ENCODE measurements at regions not wholly inside any gene's neighbourhood (a gene's known extent, or its start where the extent isn't known, plus 50 kb on each side); places are given as distances from the start of the nearest gene placed in this dataset.

GRCh38 chr15:69945729-69946128 lies 152.0 kb downstream of the TLE3 start:
- no peak overlapping the region for H2AFZ ChIP-seq (ENCODE audit: control insufficient read depth, low read length)
- no peaks in the 10 kb centered on the region for H3K36me3 ChIP-seq (ENCODE audit: control insufficient read depth in 2 of 2, extremely low read depth in 1 of 2, insufficient read depth in 2 of 2, low read length in 2 of 2)
- TF ChIP-seq CTCF (optimal IDR thresholded peaks at IDR 0.05 in 1 of 3, IDR thresholded peaks at IDR 0.05 in 1 of 3, conservative IDR thresholded peaks at IDR 0.05 in 1 of 3; ENCODE audit: extremely low read depth in 1 of 3, insufficient read depth in 2 of 3, low read length in 3 of 3) = no peak
- H3K27ac ChIP-seq (ENCODE audit: control insufficient read depth, insufficient read depth, low read length) = no peak overlapping the region
- H3K9me3 ChIP-seq (ENCODE audit: control insufficient read depth, low read depth, low read length) = no peaks in the 10 kb centered on the region
- no peaks in the 10 kb centered on the region for H3K4me1 ChIP-seq (ENCODE audit: control insufficient read depth, extremely low read depth, insufficient read depth, low read length)
- dilution Hi-C loops (cut with MboI; ENCODE audit: extremely low pct_ligation_motif_present, low sequenced_read_pairs) = no loop called here
- FAIRE-seq (no peak), DNase-seq (ENCODE audit: low read depth, low spot score) (no peak)
- no peaks in the 10 kb centered on the region for H3K9me1 ChIP-seq (ENCODE audit: control insufficient read depth, extremely low read depth, insufficient read depth, low read length)
- H4K20me1 ChIP-seq (ENCODE audit: control insufficient read depth, extremely low read depth, insufficient read depth, low read length) = no peaks in the 10 kb centered on the region
- peaks cover 16% of the 10 kb centered on the region for H3K27me3 ChIP-seq (ENCODE audit: control insufficient read depth, extremely low read depth, insufficient read depth, low read length)
- H3K4me2 ChIP-seq (ENCODE audit: control insufficient read depth, extremely low read depth, insufficient read depth, low read depth, low read length) = no peak overlapping the region
- H3K4me3 ChIP-seq (ENCODE audit: control insufficient read depth in 2 of 3, extremely low read depth in 1 of 3, insufficient read depth in 2 of 3, low read depth in 1 of 3, low read length in 3 of 3) = no peak overlapping the region
- H3K9ac ChIP-seq (ENCODE audit: control insufficient read depth, extremely low read depth, insufficient read depth, low read length) = no peak overlapping the region
- no peaks in the 10 kb centered on the region for H3K79me2 ChIP-seq (ENCODE audit: control insufficient read depth, insufficient read depth, low read length)

GRCh38 chr15:69946870-69947269 lies 150.8 kb downstream of the TLE3 start:
- FAIRE-seq = no peak
- dilution Hi-C loops (cut with MboI; ENCODE audit: extremely low pct_ligation_motif_present, low sequenced_read_pairs) = no loop called here

More at GRCh38 chr15:69946870-69947269, 150.8 kb downstream of the TLE3 start:
- no peak overlapping the region for H3K4me3 ChIP-seq (ENCODE audit: control insufficient read depth in 2 of 3, extremely low read depth in 1 of 3, insufficient read depth in 2 of 3, low read depth in 1 of 3, low read length in 3 of 3)
- no peak overlapping the region for H3K9ac ChIP-seq (ENCODE audit: control insufficient read depth, extremely low read depth, insufficient read depth, low read length)
- no peak for TF ChIP-seq CTCF (optimal IDR thresholded peaks at IDR 0.05 in 1 of 3, IDR thresholded peaks at IDR 0.05 in 1 of 3, conservative IDR thresholded peaks at IDR 0.05 in 1 of 3; ENCODE audit: extremely low read depth in 1 of 3, insufficient read depth in 2 of 3, low read length in 3 of 3)
- no peak for TF ChIP-seq EZH2 (IDR thresholded peaks at IDR 0.05; ENCODE audit: low read length)
- no peak overlapping the region for H3K4me2 ChIP-seq (ENCODE audit: control insufficient read depth, extremely low read depth, insufficient read depth, low read depth, low read length)
- H4K20me1 ChIP-seq (ENCODE audit: control insufficient read depth, extremely low read depth, insufficient read depth, low read length) = no peaks in the 10 kb centered on the region
- H3K4me1 ChIP-seq (ENCODE audit: control insufficient read depth, extremely low read depth, insufficient read depth, low read length) = no peaks in the 10 kb centered on the region
- H2AFZ ChIP-seq (ENCODE audit: control insufficient read depth, low read length) = no peak overlapping the region
- no peak for DNase-seq (ENCODE audit: low read depth, low spot score)
- peaks cover 16% of the 10 kb centered on the region for H3K27me3 ChIP-seq (ENCODE audit: control insufficient read depth, extremely low read depth, insufficient read depth, low read length)
- no peak overlapping the region for H3K27ac ChIP-seq (ENCODE audit: control insufficient read depth, insufficient read depth, low read length)
- H3K9me3 ChIP-seq (ENCODE audit: control insufficient read depth, low read depth, low read length) = no peaks in the 10 kb centered on the region
- no peaks in the 10 kb centered on the region for H3K9me1 ChIP-seq (ENCODE audit: control insufficient read depth, extremely low read depth, insufficient read depth, low read length)
- no peaks in the 10 kb centered on the region for H3K79me2 ChIP-seq (ENCODE audit: control insufficient read depth, insufficient read depth, low read length)
- H3K36me3 ChIP-seq (ENCODE audit: control insufficient read depth in 2 of 2, extremely low read depth in 1 of 2, insufficient read depth in 2 of 2, low read length in 2 of 2) = no peaks in the 10 kb centered on the region

All from keratinocyte (primary cell).